IPS DF 4.7 (cell line): ENCODE measurements at regions not wholly inside any gene's neighbourhood (a gene's known extent, or its start where the extent isn't known, plus 50 kb on each side); places are given as distances from the start of the nearest gene placed in this dataset.
"Not testable (repeated sequence)": the region's sequence is repeated elsewhere in the genome, so short reads cannot be mapped to it uniquely, and the experiment has no call there.

ENCODE experiments used
- DNase-seq: peaks from one replicate; pipeline ENCODE4 v3.0.0-alpha.2; 2013; ENCODE audit warnings: low spot score; ENCODE audit errors: extremely low read depth

DNA sequence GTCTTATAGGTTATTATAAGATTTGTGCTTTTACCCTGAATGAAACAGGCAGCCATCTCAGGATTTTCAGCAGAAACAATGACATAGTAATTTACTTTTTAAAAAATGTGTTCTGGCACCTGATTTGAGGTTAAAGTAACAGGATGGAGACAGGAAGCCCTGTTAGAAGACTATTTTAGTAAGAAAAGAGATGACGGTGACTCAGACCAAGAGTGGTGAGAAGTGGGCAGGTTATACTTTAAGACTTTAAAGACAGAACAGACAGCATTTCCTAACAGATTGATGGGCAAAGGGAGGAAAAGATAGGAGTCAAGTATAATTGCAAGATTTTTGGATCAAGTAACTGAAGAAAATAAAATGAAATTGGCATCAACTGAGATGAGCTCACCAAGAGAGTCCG lies 436.8 kb upstream of the NR5A2 start:
- no peak for DNase-seq

DNA sequence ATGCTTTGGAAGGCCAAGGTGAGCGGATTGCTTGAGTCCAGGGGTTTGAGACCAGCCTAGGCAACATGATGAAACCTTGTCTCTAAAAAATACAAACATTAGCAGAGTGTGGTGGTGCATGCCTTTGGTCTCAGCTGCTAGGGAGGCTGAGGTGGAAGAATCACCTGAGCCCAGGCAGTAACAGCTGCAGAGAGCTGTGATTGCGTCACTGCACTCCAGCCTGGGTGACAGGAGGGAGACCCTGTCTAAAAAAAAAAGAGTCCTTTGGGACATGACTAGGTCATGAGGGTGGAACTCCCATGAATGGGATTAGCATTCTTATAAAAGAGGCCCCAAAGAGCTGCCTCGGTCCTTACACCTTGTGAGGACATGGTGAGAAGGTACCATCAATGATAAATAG lies 436.0 kb upstream of the NR5A2 start:
- no peak for DNase-seq

DNA sequence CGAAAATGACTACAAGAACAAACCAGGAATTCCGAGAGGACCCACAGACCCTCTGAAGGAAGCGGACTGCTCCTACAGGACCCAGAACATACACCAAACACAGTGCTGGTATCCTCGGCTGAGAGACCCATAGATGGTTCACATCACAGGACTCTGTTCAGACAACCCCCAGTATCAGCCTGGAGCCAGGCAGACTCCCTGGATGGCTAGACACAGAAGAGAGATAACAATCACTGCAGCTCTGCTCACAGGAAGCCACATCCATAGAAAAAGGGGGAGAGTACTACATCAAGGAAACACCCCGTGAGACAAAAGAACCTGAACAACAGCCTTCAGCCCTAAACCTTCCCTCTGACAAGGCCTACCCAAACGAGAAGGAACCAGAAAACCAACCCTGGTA lies 434.0 kb upstream of the NR5A2 start:
- DNase-seq, result no peak

DNA sequence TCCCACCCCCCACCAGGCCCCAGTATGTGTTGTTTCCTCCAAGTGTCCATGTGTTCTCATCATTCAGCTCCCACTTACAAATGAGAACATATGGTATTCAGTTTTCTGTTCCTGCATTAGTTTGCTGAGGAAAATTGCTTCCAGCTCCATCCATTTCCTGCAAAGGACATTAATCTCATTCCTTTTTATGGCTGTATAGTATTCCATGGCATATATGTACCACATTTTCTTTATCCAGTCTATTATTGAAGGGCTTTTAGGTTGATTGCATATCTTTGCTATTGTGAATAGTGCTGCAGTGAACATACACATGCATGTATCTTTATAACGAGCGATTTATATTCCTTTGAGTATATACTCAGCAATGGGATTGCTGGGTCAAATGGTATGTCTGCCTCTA lies 431.1 kb upstream of the NR5A2 start:
- DNase-seq, result not testable (repeated sequence)

DNA sequence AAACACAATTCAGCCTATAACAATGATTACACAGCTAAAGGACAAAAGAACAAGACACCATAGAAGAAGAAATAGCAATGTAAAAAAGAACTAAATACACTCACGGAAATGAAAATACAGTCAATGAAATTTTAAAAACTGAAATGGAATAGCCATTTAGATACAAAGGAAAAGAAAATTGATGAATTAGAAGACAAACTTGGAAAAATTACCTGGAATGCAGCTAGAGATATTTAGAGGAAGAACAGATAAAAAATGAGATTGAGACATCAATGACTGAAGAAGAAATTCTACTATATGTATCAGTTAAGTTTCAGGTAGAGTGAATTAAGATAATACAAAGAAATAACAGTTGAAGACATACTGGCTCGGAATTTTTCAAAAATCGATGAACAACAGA lies 430.4 kb upstream of the NR5A2 start:
- DNase-seq, result no peak

GRCh38 chr1:199608414-199608813 lies 419.1 kb upstream of the NR5A2 start:
- no peak for DNase-seq

- no peak for DNase-seq
Measured at GRCh38 chr1:199612976-199613774, 414.3 kb upstream of the NR5A2 start.

DNA sequence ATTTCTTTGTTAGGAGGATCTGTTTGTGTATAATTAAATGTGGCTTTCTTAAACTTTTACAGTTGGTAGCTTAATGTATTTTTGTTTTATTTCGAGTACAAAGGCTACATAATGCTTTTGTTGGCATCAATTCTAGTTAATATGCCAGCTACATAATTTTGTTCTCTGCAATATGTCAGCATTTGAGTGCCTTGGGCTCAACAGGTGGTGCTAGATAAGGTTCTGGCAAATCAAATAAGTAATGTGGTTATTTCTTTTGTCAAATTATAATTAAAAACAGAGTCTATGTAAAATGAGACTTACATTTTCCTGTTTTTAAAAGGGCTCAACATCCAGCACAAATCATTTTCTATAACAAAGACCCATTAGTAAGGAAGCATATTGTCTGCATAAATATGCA lies 410.6 kb upstream of the NR5A2 start:
- no peak for DNase-seq

DNA sequence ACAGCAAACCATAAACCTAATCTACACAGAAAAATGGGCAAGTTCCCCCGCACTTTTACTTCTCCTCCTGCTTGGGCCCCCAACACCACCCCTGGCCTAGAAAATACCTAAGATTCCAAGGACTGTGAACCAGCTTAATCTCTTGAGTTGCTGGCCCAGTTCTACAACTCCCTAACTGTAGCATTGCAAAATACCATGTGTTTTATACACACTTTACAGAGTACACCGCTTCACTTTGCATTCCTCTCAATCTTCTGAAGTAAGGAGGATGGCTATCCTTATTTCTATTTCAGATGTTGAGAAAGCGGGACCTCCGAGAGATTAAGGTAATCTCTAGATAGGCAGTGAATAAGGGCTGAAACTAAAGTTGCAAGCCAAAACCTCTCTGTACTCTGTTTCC lies 408.3 kb upstream of the NR5A2 start:
- DNase-seq, result no peak

GRCh38 chr1:199626228-199626627 lies 401.3 kb upstream of the NR5A2 start:
- DNase-seq, result not testable (repeated sequence)

DNA sequence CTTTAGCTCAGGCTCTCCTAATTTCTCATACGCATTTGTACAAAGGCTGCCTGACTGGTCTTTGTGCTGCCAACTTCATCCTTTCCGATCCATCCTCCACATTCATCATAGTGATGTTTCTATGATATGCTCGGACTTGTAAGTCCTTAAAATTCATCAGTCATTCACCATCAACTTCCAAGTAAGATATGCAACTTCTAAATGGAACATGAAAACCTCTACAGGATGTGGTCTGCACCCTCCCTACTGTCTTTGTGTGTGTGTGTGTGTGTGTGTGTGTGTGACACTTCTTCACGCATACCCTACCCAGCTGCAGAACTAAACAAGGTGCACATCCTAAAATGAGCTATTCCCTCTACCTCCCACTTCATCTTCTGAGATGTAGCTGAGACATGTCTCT lies 397.9 kb upstream of the NR5A2 start:
- no peak for DNase-seq

DNA sequence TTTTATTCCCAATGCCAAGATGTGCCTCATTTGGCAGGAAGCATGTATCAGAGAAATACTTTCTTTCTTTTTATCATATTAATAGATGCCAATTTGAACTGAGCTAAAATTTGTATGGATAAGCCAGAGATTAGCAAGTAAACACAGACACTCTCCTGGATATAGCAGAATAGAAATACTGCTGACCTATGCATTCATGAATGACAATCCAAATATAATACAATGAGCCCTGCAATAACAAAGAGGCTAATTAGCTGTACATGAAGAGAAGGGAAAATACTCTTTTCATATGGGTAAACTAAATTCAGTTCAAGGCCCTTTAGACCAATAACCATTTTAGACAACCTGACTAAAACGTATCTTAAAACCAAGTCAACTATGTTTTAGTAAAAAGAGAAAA lies 388.1 kb upstream of the NR5A2 start:
- no peak for DNase-seq

GRCh38 chr1:199641531-199641930 lies 386.0 kb upstream of the NR5A2 start:
- no peak for DNase-seq

DNA sequence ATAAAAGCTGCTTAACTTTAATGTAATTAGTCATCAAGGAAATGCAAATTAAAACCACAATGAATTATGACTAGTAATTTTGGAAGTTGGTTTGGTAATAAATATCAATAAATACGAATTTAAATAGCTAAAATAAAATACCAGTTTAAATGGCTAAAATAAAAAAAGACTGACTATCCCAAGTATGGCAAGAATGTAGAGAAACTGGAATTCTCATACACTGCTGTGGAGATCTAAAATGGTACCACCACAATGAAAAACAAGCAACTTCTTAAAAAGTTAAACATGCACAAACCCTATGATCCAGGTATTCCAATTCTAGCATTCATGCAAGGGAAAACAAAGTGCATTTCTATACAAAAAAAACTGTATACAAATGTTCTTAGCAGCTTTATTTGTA lies 382.6 kb upstream of the NR5A2 start:
- no peak for DNase-seq

- no peak for DNase-seq
Measured at GRCh38 chr1:199646761-199647160, 380.7 kb upstream of the NR5A2 start.

DNA sequence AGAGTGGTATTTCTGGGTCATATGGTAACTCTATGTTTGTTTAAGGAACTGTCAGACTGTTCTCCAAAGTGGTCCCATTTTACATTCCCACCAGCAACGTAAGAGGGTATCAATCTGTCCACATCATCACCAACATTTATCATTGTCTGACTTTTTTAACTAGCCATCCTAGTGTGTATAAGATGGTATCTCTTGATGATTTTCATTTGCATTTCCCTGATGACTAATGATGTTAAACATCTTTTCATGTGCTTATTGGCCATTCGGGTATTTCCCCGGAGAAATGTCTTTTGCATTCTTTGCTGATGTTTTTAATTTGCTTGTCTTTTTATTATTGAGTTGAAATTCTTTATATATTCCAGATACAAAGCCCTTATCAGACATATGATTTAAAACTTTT lies 370.1 kb upstream of the NR5A2 start:
- no peak for DNase-seq

DNA sequence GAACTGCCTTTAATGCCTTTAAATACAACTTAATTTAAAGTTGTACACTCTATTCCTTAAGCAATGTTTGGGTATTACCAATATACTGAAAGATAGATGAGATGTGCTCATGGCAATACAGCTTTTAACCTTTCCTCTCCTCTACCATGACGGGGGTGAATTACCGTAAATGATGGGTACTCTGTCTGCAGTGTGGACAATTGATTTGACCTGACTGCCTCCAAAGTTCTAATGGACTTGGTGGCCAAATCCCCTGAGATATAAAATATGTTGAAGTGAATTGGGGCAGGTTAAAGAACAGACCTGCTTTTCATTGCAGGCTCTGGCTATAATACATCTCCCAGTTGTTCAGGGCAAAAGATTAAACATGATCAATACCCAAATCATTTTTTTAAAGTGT lies 367.4 kb upstream of the NR5A2 start:
- DNase-seq, result no peak

GRCh38 chr1:199665371-199665770 lies 362.1 kb upstream of the NR5A2 start:
- DNase-seq, result no peak

DNA sequence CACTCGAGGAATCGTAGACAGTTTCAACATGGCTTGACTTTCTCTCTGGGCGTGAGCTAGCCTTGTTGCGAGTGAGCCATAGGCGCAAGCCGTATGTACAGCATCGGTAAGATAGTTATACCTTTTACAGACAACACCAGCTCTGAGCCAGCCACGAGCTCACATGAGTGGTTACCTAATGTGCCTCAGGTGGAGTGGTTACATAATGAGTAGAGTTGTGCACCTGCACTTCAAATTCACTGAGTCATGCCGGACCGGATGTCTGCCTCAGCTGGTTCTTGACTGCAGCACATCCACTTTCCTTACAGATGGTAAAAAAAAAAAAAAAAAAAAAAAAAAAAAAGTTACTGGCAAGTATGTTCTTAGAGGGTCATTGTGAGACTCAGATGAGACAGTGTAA lies 360.4 kb upstream of the NR5A2 start:
- DNase-seq, result no peak

DNA sequence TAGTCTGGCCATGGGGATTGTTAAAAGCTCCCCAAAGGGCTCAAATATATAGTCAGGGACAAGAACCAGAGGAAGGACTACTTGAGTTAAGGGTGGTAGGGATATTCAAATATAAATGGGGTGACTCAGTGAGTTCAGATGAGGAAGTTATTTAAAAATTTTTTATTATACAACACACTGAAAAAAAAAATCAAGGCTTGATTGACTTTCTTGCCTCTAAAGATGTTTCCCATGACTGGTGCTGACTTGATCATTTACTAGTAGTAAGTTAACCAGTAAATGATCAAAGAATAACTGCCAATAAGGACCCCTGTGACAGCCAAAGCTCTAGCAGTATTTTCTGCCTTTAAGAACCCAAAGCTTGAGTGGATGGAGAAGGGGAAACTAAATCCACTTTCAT lies 357.6 kb upstream of the NR5A2 start:
- no peak for DNase-seq

DNA sequence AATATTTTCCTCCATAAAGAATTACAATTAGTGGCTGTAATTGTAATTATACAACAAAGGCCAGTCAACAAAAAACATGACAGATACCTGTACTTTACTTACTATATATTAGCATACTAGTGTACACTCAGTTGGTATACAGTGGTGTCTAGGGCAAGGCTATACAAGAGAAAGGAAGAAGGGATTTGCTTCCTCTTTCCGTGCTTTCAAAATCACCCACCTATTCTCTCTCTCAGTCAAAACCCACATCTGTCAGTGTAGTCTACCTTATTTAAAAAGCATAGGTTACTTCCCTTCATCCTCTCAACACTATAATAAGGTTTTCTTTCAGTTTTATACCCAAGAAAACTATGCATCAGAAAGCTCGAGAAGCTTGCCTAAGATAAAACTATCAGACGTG lies 355.8 kb upstream of the NR5A2 start:
- no peak for DNase-seq

- DNase-seq, result no peak
Measured at GRCh38 chr1:199675937-199676336, 351.6 kb upstream of the NR5A2 start.

GRCh38 chr1:199678771-199679170 lies 348.7 kb upstream of the NR5A2 start:
- DNase-seq, result no peak

DNA sequence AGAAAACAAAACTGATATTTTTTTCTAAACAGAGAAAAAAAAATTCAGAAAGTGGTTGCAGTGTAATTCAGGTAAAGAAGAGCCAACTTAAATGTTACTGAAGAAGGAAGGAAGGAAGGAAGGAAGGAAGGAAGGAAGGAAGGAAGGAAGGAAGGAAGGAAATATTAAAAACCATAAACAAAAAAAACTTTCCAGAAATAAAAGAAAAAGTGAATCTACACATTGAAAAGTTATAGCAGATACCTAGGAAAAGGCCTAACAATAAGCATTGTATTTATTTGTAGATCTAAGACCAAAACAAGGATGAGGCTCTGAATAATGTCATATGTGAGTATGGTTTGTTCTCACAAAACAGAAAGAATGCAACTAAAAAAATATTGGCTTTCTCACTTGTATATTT lies 345.4 kb upstream of the NR5A2 start:
- DNase-seq, result no peak
